Naive thymus-derived CD4-positive, alpha-beta T cell (primary cell): ENCODE measurements at regions not wholly inside any gene's neighbourhood (a gene's known extent, or its start where the extent isn't known, plus 50 kb on each side); places are given as distances from the start of the nearest gene placed in this dataset.

Experiments used
- ATAC-seq: fragments of 150-1000 bp; cut with Tn5 transposase; 2 replicates; pipeline ENCODE4 v1.10.0; 2021; ENCODE audit warnings: mild to moderate bottlenecking, moderate library complexity
- CTCF ChIA-PET: fragments of 350-600 bp; sonication (Branson Sonifier 250); formaldehyde crosslinking; loops from one replicate; lab custom pipeline; 2021; ENCODE audit warnings: antibody characterized with exemption; lab: Charles Lee
- POLR2A ChIA-PET: fragments of 350-600 bp; sonication (Branson Sonifier 250); formaldehyde crosslinking; loops from one replicate; lab custom pipeline; 2021; ENCODE audit warnings: antibody characterized with exemption, inconsistent platforms; lab: Charles Lee
- DNase-seq, 9 donors: peaks; one replicate each; pipeline versions ENCODE4 v3.0.0 to v3.0.0-alpha.2; 2020 to 2022; ENCODE audit warnings: mixed read lengths in 1 of 9
- H3K27ac ChIP-seq: one replicate; pipeline ENCODE4 v1.7.0; 2013; ENCODE audit warnings: mild to moderate bottlenecking, low read depth, low read length, moderate library complexity
- H3K27me3 ChIP-seq, 2 donors: one replicate each; pipeline ENCODE4 v1.7.0; 2013; ENCODE audit warnings: low read length in 2 of 2, mild to moderate bottlenecking in 2 of 2, moderate library complexity in 2 of 2; ENCODE audit not compliant: control insufficient read depth in 2 of 2, insufficient read depth in 2 of 2
- H3K36me3 ChIP-seq, 3 experiments: 1 replicate in 2 of 3; 2 replicates in 1 of 3; pipeline ENCODE4 v1.7.0; 2013; ENCODE audit warnings: low read length in 3 of 3, mild to moderate bottlenecking in 3 of 3, moderate library complexity in 1 of 3; ENCODE audit not compliant: insufficient read depth in 3 of 3, control insufficient read depth in 2 of 3
- H3K4me1 ChIP-seq, 2 donors: one replicate each; pipeline ENCODE4 v1.7.0; 2013; ENCODE audit warnings: low read length in 2 of 2, mild to moderate bottlenecking in 2 of 2, moderate library complexity in 1 of 2; ENCODE audit not compliant: control insufficient read depth in 2 of 2, insufficient read depth in 2 of 2
- H3K4me3 ChIP-seq: 2 replicates; pipeline ENCODE4 v1.7.0; 2013; ENCODE audit warnings: mild to moderate bottlenecking, low read length
- H3K9me3 ChIP-seq, 3 experiments: 1 replicate in 2 of 3; 2 replicates in 1 of 3; pipeline ENCODE4 v1.7.0; 2013; ENCODE audit warnings: low read length in 3 of 3; ENCODE audit not compliant: control insufficient read depth in 2 of 3
- H3K27ac Mint-ChIP-seq, 9 donors: one replicate each; pipeline ENCODE4 v1.8.0; 2020 to 2022; ENCODE audit warnings: mixed read lengths in 9 of 9, mild to moderate bottlenecking in 8 of 9, moderate library complexity in 5 of 9, inconsistent platforms in 2 of 9
- H3K27me3 Mint-ChIP-seq, 5 donors: one replicate each; pipeline ENCODE4 v1.8.0; 2021 to 2022; ENCODE audit warnings: mixed read lengths in 5 of 5, mild to moderate bottlenecking in 1 of 5
- H3K36me3 Mint-ChIP-seq, 5 donors: one replicate each; pipeline ENCODE4 v1.8.0; 2020 to 2022; ENCODE audit warnings: mixed read lengths in 5 of 5, mild to moderate bottlenecking in 3 of 5, inconsistent platforms in 1 of 5
- H3K4me1 Mint-ChIP-seq, 7 donors: one replicate each; pipeline ENCODE4 v1.8.0; 2020 to 2022; ENCODE audit warnings: mixed read lengths in 7 of 7, mild to moderate bottlenecking in 3 of 7, inconsistent platforms in 1 of 7
- H3K4me3 Mint-ChIP-seq, 10 donors: one replicate each; pipeline ENCODE4 v1.8.0; 2020 to 2022; ENCODE audit warnings: mild to moderate bottlenecking in 10 of 10, mixed read lengths in 10 of 10, moderate library complexity in 6 of 10, inconsistent platforms in 2 of 10
- H3K9me3 Mint-ChIP-seq, 11 donors: one replicate each; pipeline ENCODE4 v1.8.0; 2020 to 2022; ENCODE audit warnings: mixed read lengths in 11 of 11, mild to moderate bottlenecking in 4 of 11, inconsistent platforms in 1 of 11, moderate library complexity in 1 of 11
- intact Hi-C, 2 donors: fragments of 100-400 bp; cut with micrococcal nuclease; formaldehyde crosslinking; loops; one replicate each; pipeline ENCODE4 v1.15.1; 2023

GRCh38 chr7:348962-349743 is 59.2 kb downstream of the FOXL3 start:
- no peak overlapping the region for H3K4me3 ChIP-seq
- Mint-ChIP-seq H3K4me3 (peak overlapping the region in 3 of 10 donors; percentile 44 to 76 (median 72)), H3K27me3 (peaks cover 0 to 3% (median 0%) of the 10 kb centered on the region in 5 donors), H3K9me3 (peaks cover 0 to 24% (median 4%) of the 10 kb centered on the region in 11 donors), H3K27ac (peak overlapping the region in 5 of 9 donors; percentile 11 to 68 (median 51)), H3K4me1 (peaks cover 10 to 21% (median 18%) of the 10 kb centered on the region in 7 donors), H3K36me3 (peaks cover 0 to 14% (median 4%) of the 10 kb centered on the region in 5 donors)
- H3K9me3 ChIP-seq = peaks cover 0 to 17% (median 0%) of the 10 kb centered on the region in 3 experiments
- H3K36me3 ChIP-seq = peaks cover 0 to 6% (median 0%) of the 10 kb centered on the region in 3 experiments
- intact Hi-C loops = no loop called here
- ATAC-seq (no peak), DNase-seq (no peak)
- CTCF ChIA-PET = no interaction called here
- no peak overlapping the region for H3K27ac ChIP-seq
- no peaks in the 10 kb centered on the region for H3K27me3 ChIP-seq
- POLR2A ChIA-PET = interaction anchor here (1.4 kb wide), 1 partner anchor 14 kb away, joined by 3 read pairs; no protein-coding TSS in a partner anchor
- peaks cover 10 to 11% of the 10 kb centered on the region in 2 donors for H3K4me1 ChIP-seq

GRCh38 chr7:351256-351655 is 61.3 kb downstream of the FOXL3 start:
- Histone ChIP-seq H3K27me3 (no peaks in the 10 kb centered on the region), H3K27ac (peak overlapping the region; percentile 78), H3K4me3 (peak overlapping the region; percentile 42), H3K9me3 (peaks cover 0 to 11% (median 0%) of the 10 kb centered on the region in 3 experiments), H3K36me3 (peaks cover 0 to 6% (median 0%) of the 10 kb centered on the region in 3 experiments), H3K4me1 (peaks cover 10 to 11% of the 10 kb centered on the region in 2 donors)
- H3K27ac Mint-ChIP-seq = no peak overlapping the region
- ATAC-seq = peak; percentile 82
- H3K4me1 Mint-ChIP-seq = peaks cover 10 to 20% (median 13%) of the 10 kb centered on the region in 7 donors
- intact Hi-C loops = loop anchor here in 1 of 2 donors (1.0 kb wide), 3 partner anchors 11 to 267 kb away; no protein-coding TSS in a partner anchor
- POLR2A ChIA-PET = interaction anchor here (0.7 to 3.1 kb wide), 11 partner anchors 9 to 683 kb away, joined by 3 to 61 read pairs (median 3); no protein-coding TSS in a partner anchor
- H3K9me3 Mint-ChIP-seq = peaks cover 0 to 18% (median 2%) of the 10 kb centered on the region in 11 donors
- no peak overlapping the region for H3K4me3 Mint-ChIP-seq
- peaks cover 0 to 7% (median 0%) of the 10 kb centered on the region in 5 donors for H3K36me3 Mint-ChIP-seq
- DNase-seq = peak in 8 of 9 donors; percentile 29 to 82 (median 77)
- CTCF ChIA-PET = no interaction called here
- peaks cover 0 to 3% (median 0%) of the 10 kb centered on the region in 5 donors for H3K27me3 Mint-ChIP-seq

- Mint-ChIP-seq H3K9me3 (peaks cover 0 to 16% (median 0%) of the 10 kb centered on the region in 11 donors), H3K27ac (peak overlapping the region in 1 of 9 donors; percentile 76), H3K4me3 (no peak overlapping the region), H3K27me3 (peaks cover 0 to 3% (median 0%) of the 10 kb centered on the region in 5 donors), H3K36me3 (peaks cover 0 to 7% (median 0%) of the 10 kb centered on the region in 5 donors), H3K4me1 (peaks cover 10 to 20% (median 13%) of the 10 kb centered on the region in 7 donors)
- peak; percentile 80 for ATAC-seq
- Histone ChIP-seq H3K4me1 (peaks cover 10 to 11% of the 10 kb centered on the region in 2 donors), H3K9me3 (peaks cover 0 to 10% (median 0%) of the 10 kb centered on the region in 3 experiments), H3K4me3 (peak overlapping the region; percentile 42), H3K27ac (peak overlapping the region; percentile 78), H3K36me3 (peaks cover 0 to 6% (median 0%) of the 10 kb centered on the region in 3 experiments), H3K27me3 (no peaks in the 10 kb centered on the region)
- intact Hi-C loops = loop anchor here in 1 of 2 donors (1.0 kb wide), 3 partner anchors 10 to 266 kb away; no protein-coding TSS in a partner anchor
- POLR2A ChIA-PET = interaction anchor here (0.7 to 3.1 kb wide), 11 partner anchors 8 to 682 kb away, joined by 3 to 61 read pairs (median 3); no protein-coding TSS in a partner anchor
- peak in 7 of 9 donors; percentile 58 to 74 (median 65) for DNase-seq
- CTCF ChIA-PET = interaction anchor here (0.9 kb wide), 1 partner anchor 12 kb away, joined by 3 read pairs; no protein-coding TSS in a partner anchor
Measured at GRCh38 chr7:351681-352480, 61.9 kb downstream of the FOXL3 start.

- Histone ChIP-seq H3K27me3 (no peaks in the 10 kb centered on the region), H3K4me1 (peaks cover 10 to 11% of the 10 kb centered on the region in 2 donors), H3K27ac (no peak overlapping the region), H3K4me3 (no peak overlapping the region), H3K9me3 (peaks cover 0 to 6% (median 0%) of the 10 kb centered on the region in 3 experiments), H3K36me3 (peaks cover 0 to 6% (median 0%) of the 10 kb centered on the region in 3 experiments)
- H3K36me3 Mint-ChIP-seq = peaks cover 0 to 3% (median 2%) of the 10 kb centered on the region in 5 donors
- peaks cover 0 to 3% (median 0%) of the 10 kb centered on the region in 5 donors for H3K27me3 Mint-ChIP-seq
- no peak overlapping the region for H3K27ac Mint-ChIP-seq
- ChIA-PET CTCF (no interaction called here), POLR2A (interaction anchor here (1.0 to 3.1 kb wide), 2 partner anchors 10 kb away, joined by 3 to 61 read pairs; no protein-coding TSS in a partner anchor)
- DNase-seq (no peak), ATAC-seq (no peak)
- intact Hi-C loops = no loop called here
- H3K9me3 Mint-ChIP-seq = peaks cover 0 to 7% (median 2%) of the 10 kb centered on the region in 11 donors
- peaks cover 10 to 27% (median 21%) of the 10 kb centered on the region in 7 donors for H3K4me1 Mint-ChIP-seq
- H3K4me3 Mint-ChIP-seq = no peak overlapping the region
Measured at GRCh38 chr7:353746-354325, 63.9 kb downstream of the FOXL3 start.

GRCh38 chr7:354597-355470 is 64.9 kb downstream of the FOXL3 start:
- H3K4me3 Mint-ChIP-seq = peak overlapping the region in 1 of 10 donors; percentile 41
- DNase-seq = no peak
- Histone ChIP-seq H3K9me3 (peaks cover 0 to 6% (median 0%) of the 10 kb centered on the region in 3 experiments), H3K36me3 (no peaks in the 10 kb centered on the region), H3K4me3 (no peak overlapping the region), H3K27me3 (no peaks in the 10 kb centered on the region), H3K27ac (no peak overlapping the region), H3K4me1 (peaks cover 10 to 14% of the 10 kb centered on the region in 2 donors)
- H3K9me3 Mint-ChIP-seq = peaks cover 0 to 7% (median 0%) of the 10 kb centered on the region in 11 donors
- intact Hi-C loops = no loop called here
- ATAC-seq = no peak
- H3K36me3 Mint-ChIP-seq = peaks cover 0 to 2% (median 0%) of the 10 kb centered on the region in 5 donors
- ChIA-PET CTCF (no interaction called here), POLR2A (interaction anchor here (1.0 kb wide), 1 partner anchor 9 kb away, joined by 3 read pairs; no protein-coding TSS in a partner anchor)
- H3K4me1 Mint-ChIP-seq = peaks cover 10 to 34% (median 18%) of the 10 kb centered on the region in 7 donors
- H3K27me3 Mint-ChIP-seq = peaks cover 0 to 3% (median 0%) of the 10 kb centered on the region in 5 donors
- no peak overlapping the region for H3K27ac Mint-ChIP-seq
